OCI-LY1 (cell line): ENCODE measurements at regions not wholly inside any gene's neighbourhood (a gene's known extent, or its start where the extent isn't known, plus 50 kb on each side); places are given as distances from the start of the nearest gene placed in this dataset.

Experiments used
- EZH2 ChIP-seq: fragments of 200-600 bp; sonication (generic), shearing (Covaris generic); IDR thresholded peaks from 2 replicates; pipeline ENCODE4 v1.8.0; 2017; ENCODE audit warnings: borderline replicate concordance, mixed run types, mild to moderate bottlenecking, antibody characterized with exemption, low read length, moderate library complexity, mixed read lengths
- TF ChIP-seq, protein P1 (sequence below): fragments of 200-600 bp; sonication (generic), shearing (Covaris generic); IDR thresholded peaks from 2 replicates; pipeline ENCODE4 v1.5.1; 2017; ENCODE audit warnings: mild to moderate bottlenecking, antibody characterized with exemption, low read length, moderate library complexity, mixed read lengths

- TF ChIP-seq EZH2 = no peak
- TF ChIP-seq, protein P1, sequence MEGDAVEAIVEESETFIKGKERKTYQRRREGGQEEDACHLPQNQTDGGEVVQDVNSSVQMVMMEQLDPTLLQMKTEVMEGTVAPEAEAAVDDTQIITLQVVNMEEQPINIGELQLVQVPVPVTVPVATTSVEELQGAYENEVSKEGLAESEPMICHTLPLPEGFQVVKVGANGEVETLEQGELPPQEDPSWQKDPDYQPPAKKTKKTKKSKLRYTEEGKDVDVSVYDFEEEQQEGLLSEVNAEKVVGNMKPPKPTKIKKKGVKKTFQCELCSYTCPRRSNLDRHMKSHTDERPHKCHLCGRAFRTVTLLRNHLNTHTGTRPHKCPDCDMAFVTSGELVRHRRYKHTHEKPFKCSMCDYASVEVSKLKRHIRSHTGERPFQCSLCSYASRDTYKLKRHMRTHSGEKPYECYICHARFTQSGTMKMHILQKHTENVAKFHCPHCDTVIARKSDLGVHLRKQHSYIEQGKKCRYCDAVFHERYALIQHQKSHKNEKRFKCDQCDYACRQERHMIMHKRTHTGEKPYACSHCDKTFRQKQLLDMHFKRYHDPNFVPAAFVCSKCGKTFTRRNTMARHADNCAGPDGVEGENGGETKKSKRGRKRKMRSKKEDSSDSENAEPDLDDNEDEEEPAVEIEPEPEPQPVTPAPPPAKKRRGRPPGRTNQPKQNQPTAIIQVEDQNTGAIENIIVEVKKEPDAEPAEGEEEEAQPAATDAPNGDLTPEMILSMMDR = no peak
These were observed 643.1 kb downstream of the KCNA4 start for GRCh38 chr11:29373725-29374124.
